ENCODE measurements at regions not wholly inside any gene's neighbourhood (a gene's known extent, or its start where the extent isn't known, plus 50 kb on each side); places are given as distances from the start of the nearest gene placed in this dataset.
"Not testable (repeated sequence)": the region's sequence is repeated elsewhere in the genome, so short reads cannot be mapped to it uniquely, and the experiment has no call there.

DNA sequence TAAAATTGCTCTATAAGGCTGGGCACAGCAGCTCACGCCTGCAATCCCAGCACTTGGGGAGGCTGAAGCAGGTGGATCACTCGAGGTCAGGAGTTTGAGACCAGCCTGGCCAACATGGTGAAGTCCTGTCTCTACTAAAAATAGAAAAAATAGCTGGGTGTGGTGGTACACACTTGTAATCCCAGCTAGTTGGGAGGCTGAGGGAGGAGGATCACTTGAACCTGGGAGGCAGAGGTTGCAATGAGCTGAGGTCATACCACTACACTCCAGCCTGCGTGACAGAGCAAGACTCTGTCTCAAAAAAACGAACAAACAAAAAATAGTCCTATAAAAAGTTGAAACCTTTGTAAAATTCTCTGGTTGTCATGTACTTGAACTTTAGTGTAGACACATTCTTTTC lies 93.0 kb upstream of the KIF26B start:
- not testable (repeated sequence) for DNase-seq (ENCODE audit: low read depth in 2 of 2)

DNA sequence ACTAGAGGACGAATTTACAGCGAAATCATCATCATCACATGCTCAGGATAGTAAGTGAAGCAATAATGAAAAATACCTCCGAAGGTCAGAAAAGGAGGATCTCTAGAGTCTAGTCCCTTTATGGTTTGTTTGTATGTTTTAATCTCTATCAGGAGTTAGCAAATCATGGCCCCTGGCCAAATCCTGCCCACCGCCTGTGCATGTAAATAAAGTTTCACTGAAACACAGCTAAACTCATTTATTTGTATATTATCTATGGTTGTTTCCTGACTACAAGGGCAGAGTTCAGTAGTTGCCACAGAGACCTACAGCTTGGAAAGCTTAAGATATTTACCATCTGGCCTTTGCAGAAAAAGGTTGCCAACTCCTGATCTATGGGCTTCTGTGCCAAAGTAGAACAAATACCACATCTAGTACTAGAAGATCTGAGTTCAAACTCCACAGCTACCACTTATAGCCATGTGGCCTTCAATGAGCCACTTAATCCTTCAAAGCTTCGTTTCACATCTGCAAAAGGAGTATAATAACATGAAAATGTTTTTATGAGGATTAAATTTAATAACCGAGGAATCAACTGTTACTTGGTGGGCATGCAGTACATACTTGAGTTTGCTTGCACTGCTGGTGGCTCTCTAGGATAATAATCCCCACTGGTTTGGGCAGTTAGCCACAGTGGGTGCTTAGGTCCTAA lies 94.0 kb upstream of the KIF26B start:
- no peak for DNase-seq (ENCODE audit: low read depth in 2 of 2)

DNA sequence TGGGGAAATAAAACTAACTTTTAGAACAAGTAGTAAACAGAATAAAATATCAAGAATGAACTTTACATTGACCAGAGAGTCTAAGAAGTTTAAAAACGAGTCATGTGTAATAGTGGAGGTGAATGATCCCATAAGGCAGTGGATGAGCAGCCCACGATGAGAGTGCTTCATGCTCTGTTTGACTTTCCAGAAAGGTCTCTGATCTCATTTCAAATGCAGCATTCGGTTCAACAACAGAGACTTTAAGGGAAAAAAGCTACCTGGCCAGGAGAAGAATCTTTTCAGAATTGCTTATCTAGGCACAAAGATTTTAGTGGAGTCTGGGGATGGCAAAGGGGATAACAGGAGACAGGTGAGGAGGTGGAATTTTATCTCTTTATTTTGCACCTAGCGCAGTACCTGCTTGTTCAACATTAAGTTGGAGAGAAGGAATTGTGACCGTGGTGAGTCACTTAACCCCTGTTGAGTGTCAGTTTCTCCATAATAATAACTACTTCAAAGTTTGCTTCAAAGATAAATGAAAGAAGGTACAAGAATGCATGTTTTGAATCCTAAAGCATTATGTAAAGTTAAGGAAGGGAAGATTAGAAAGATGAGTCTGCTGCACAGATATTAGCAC lies 94.9 kb upstream of the KIF26B start:
- DNase-seq (ENCODE audit: low read depth in 2 of 2), result no peak

DNA sequence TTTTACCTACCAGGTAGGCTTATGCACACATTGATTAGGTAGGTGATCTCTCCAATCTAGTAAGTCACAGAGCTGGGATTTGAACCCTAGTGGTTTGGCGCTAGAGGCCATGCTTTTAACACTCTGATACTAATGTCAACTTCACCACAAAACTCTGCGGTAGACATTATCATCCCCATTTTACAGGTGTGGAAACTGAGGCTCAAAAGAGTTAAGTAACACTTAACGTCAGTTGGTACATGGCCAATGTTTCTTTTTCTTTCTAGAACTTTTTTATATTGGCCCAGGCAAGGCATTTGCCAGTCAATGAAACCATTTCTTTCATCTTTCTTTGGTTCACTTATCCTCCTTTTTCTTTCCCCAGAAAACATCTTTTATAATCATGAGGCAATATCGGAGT lies 95.9 kb upstream of the KIF26B start:
- DNase-seq (ENCODE audit: low read depth in 2 of 2), result no peak

DNA sequence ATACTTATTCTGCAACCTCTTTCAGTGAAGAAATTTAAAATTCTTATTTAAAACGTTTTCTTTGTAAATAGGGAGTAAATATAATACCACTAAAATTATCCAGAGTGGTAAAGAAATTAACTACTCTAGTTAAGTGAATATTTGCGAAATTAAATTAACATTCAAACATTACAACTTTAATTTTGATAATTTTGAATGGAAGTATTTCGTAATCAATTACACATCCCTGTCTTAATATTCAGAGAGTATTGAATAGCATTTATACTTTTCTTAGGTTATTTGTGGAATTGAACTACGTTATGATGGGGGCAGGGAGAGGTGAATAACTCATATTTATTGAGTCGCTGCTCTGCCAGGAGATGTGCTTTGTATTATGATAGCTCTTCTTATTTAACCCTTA lies 96.3 kb upstream of the KIF26B start:
- no peak for DNase-seq (ENCODE audit: low read depth in 2 of 2)

DNA sequence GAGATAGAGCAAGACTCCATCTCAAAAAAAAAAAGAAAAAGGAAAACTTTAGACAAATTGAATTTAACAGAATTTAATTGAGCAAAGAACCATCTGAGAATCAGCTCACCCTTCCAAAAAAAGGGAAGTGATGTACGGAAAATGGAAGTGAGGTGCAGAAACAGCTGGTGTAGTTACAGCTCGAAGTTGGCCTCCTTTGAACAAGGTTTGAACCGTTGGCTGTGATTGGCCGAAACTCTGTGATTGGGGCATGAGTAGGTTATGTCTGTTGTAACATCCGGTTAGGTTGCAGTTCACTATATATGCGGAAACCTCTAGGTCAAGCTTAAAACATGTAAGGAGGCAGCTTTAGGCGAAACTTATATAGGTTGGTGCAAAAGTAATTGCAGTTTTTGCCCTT lies 97.9 kb upstream of the KIF26B start:
- DNase-seq (ENCODE audit: low read depth in 2 of 2), result no peak

DNA sequence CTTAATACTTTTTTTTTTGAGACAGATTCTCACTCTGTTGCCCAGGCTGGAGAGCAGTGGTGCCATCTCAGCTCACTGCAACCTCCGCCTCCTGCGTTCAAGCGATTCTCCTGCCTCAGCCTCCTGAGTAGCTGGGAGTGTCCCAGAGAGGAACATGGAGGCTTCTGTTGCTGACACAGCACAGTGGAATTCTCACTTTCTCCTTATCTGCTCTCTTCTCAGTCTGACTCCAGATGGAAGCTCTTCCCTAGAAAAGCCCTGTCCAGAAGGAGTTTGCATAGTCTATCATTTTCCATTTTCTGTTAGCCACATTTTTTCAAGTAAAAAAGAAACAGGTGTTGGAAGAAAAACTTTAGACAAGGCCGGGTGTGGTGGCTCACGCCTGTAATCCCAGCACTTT lies 98.5 kb upstream of the KIF26B start:
- not testable (repeated sequence) for DNase-seq (ENCODE audit: low read depth in 2 of 2)

DNA sequence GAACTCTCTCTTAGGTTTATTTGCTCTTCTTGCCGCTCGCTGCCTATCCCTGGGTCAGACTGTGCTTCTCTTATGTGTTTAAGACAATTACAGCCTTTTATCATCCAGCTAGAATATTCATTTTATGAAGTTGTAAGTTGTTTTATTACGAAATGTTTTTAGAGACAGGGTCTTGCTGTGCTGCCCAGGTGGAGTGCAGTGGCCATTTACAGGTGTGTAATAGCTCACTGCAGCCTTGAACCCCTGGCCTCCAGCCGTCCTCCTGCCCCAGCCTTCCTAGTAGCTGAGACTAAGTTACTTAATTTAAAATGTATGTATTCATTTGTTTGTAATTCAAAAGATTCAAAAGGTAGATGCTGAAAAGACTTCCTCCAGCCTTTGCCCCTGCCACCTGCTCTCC lies 99.0 kb upstream of the KIF26B start:
- DNase-seq (ENCODE audit: low read depth in 2 of 2), result no peak

DNA sequence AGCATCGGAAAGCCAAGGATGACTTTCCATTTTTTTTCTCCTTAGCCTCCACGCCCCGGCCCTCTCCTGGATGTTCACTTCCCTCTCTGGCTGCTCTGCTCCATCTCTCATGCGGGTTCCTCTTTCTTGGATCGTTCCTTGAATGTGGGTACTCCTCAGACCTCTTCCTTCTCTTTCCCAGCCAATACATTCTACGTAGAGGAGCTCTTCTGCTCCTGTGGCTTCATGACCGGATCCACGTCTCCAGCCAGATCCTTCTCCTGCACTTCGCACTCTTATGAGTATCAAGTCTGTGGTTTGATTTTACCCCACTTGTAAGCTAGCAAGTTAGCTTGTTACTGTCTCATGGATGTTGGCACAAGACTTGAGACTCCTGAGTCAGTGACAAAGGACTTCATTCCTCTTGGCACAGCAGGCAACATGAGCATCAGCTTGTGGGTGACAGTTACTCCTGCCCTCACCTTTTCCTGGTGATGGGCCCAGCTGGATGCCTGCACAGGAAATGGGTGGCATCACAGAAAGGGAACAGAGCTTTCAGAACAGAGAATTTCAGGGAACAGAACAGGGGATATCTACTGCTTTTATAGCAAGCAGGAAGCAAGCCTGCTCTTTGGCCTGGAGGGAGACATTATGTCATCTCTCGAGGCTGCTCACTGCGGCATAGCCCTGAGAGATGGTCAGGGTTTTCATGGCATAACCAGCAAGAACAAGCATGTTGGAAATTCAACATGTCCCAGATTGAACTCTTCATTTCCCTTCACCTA lies 100.1 kb upstream of the KIF26B start:
- no peak for DNase-seq (ENCODE audit: low read depth in 2 of 2)

DNA sequence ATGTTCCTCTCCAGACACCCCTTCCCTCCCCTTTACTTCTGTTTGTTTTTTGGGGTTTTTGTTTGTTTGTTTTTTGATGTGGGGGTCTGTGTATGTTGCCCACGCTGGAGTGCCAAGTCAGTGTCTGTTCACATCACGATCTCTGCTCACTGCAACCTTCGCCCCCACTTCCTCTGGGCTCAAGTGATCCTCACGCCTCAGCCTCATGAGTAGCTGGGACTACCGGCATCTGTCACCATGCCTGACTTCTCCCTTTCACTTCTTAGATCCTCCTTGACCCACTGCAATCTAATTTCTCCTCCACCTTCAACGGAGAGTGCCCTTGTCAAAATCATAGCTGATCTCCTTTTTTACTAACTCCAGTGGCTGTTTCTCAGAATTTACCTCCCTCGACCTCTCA lies 100.7 kb upstream of the KIF26B start:
- no peak for DNase-seq (ENCODE audit: low read depth in 2 of 2)

DNA sequence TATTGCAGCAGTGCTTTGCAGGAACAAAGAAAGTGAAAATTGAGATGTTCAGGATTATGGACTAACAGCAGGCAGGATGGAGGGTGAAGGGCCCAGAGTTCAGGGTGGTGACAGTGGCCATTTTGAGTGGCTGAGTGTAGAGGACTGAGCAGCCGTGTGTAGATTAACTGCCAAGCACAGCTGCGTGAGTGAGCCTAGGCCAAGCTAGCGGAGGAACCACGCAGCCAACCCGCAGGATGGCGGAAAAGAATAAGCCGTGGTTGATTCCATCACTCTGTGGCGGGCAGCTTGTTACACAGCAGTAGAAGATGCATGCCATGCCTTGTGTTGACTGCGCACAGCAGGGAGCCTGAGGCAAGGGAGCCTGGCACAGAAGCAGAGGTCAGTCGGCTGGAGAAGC lies 102.5 kb upstream of the KIF26B start:
- DNase-seq (ENCODE audit: low read depth in 2 of 2), result no peak

DNA sequence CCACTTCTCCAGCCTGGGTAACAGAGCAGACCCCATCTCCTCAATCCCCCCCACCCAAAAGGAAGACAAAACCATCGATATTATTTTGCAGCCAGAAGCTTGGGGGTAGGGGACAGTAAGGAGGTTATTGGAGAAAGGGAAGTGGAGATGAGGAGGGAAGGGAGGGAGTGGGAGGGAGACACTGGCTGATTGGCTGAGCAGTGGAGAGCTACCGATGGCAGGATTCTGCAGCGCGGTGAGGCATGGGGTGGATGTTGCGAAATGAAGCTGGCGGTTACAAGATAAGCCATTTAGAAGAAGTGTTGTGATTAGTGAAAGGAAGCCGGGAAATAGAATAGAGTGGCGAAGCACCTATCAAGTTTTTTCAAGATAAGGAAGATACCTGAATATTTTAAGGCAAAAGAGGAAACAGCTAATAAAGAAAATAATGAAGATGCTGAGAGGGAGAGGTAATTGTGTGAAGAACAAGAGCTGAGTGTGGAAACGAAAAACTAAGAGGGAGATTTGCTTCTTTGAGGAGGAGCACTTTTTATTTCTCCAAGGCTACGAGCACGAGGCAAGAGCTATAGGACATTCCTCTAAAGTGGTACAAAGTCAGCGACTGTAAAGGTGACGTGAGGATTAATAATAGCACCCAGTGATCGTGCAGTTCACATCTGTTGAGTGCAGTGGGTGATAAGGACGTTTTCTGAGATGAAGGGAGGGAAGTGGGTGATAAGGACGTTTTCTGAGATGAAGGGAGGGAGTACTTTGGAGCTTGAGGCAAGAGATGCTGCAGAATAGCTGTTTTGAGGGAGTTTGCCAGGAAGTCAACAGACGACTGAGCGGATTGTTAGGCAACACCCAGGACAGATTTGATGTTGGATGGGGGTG lies 103.2 kb upstream of the KIF26B start:
- no peak for DNase-seq (ENCODE audit: low read depth in 2 of 2)

DNA sequence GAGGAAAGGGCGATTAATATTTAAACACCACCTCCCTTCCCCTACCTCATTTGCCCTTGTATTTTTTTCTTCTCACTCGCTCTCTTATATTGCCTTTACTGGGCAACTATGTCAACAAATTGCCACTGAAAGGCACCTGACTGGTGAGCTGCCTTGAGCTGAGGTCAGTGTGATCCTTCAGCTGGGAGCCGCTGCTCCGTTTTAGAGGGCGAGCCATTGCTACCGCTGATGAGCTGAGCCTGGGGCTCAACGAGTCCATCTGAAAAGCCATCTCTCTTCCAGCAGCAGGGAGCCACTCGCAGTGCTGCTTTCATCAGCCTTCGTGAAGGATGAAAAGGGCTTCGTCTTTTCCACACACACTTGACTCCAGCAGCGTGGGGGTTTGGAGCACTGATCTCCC lies 108.0 kb upstream of the KIF26B start:
- no peak for DNase-seq (ENCODE audit: low read depth in 2 of 2)

DNA sequence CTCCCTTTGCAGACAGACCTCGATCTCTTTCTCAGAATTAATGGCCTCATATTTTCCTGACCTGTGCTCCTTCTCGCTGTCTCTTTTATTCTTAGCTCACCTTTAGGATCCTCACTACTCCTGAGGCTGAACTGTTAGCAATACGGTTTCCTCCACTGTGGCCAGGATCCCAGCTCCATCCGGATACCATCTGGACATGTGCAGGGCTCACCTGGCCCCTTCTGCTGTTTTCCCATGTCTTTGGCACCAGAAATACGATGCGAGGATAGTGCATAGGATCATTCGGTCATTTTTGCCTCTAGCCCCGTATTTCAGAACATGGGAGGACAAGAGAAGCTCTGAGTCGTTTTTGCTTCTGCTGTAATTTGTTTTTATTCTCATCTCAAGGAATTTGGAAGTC lies 108.5 kb upstream of the KIF26B start:
- no peak for DNase-seq (ENCODE audit: low read depth in 2 of 2)

DNA sequence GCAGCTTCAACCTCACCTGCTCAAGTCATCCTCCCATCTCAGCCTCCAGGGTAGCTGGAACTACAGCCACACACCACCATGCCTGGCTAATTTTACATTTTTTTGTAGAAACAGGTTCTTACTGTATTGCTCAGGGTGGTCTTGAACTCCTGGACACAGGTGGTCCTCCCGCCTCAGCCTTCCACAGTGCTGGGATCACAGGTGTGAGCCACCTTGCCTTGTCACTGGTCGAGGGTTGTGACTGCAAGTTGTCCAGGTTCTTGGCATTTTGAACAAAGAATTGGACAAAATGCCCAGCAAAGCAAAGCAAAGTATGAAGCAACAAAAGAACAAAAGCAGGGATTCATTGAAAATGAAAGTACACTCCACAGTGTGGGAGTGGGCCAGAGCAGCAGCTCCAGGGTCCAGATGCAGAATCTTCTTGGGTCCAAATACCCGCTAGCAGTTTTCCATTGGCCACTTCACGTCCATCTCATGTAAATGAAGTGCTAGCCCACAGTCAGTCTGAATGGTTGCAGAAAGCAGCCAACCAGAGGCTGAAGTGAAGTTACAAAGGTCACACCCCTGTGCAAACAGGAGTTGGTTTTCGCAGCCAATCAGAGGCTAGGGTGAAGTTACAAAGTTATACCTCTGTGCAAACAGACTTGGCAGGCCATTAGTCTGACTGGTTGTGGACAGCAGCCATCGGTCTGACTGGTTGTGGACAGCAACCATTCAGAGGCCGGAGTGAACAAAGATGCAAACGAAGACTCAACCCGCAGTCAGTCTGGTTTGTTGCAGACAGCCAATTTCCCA lies 109.5 kb upstream of the KIF26B start:
- DNase-seq (ENCODE audit: low read depth in 2 of 2), result no peak

DNA sequence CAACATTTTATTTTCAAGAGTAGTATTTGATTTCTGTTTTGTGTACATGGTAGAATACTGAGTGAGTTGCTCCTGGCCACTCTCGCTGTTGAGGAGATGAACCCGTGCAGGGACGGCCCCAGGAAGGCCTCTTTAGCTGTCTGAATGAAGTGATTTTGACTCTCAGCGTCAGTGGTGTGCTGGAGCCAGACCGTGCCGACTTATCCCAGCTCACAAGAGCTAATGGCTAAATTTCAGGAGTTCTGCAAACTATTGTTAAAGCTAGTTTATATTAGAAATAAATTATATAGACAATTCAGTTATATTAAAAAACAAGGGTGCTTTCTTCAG lies 111.2 kb upstream of the KIF26B start:
- DNase-seq (ENCODE audit: low read depth in 2 of 2), result no peak

DNA sequence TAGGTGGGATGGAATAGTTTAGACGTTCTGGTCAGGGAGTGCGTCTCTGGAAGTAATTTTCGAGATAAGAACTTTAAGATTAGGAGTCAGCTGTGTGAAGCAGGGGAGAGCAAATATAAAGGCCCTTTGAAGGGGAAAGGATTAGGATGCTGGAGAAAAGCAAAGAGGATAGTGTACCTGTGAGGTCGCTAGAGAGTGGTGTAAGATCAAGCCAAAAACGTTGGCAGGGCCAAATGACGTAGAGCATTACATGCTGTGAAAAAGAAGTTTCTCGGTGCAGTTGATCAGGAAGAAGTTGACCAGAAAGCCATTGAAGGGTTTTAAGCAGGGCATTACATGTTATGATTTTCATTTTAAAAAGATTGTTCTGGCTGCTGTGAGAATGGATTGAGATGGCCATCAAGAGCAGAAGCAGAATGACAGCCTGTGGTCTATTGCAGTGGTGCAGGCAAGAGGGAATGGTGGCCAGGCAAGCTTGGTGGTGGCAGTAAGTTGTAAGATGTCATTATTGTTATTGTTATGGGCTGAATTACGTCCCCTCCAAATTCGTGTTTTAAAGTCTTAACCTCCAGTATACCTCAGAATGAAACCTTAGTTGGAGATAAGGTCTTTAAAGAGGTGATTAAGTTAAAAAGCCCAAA lies 113.6 kb upstream of the KIF26B start:
- DNase-seq (ENCODE audit: low read depth in 2 of 2), result no peak

DNA sequence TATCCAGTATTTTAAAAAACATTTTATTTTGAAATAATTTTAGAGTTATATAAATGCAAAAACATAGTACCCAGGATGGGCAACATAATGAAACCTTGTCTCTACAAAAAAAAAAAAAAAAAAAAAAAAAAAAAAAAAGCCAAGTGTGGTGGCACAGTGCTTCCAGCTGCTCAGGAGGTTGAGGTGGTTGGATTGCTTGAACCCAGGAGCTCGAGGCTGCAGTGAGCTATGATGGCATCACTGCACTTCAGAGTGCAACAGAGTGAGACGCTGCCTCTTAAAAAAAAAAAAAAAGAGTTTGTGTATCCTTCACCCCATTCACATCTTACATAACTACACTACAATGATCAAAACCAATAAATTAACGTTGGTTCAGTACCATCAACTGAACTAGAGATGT lies 115.6 kb upstream of the KIF26B start:
- DNase-seq (ENCODE audit: low read depth in 2 of 2), result no peak

DNA sequence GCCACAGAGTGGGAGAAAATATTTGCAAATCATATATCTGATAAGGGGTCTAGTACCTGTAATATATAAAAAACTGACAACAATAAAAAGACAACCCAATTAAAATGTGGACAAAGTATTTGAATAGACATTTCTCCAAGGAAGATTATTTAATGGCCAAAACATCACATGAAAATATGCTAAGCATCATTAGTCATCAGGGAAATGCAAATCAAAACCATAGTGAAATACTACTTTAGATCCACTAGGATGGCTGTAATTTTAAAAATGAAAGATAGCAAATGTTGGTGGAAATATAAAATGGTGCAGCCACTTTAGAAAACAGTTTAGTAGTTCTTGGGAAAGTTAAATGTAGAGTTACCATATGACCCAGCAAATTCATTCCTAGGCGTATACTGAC lies 118.7 kb upstream of the KIF26B start:
- DNase-seq (ENCODE audit: low read depth in 2 of 2), result no peak

DNA sequence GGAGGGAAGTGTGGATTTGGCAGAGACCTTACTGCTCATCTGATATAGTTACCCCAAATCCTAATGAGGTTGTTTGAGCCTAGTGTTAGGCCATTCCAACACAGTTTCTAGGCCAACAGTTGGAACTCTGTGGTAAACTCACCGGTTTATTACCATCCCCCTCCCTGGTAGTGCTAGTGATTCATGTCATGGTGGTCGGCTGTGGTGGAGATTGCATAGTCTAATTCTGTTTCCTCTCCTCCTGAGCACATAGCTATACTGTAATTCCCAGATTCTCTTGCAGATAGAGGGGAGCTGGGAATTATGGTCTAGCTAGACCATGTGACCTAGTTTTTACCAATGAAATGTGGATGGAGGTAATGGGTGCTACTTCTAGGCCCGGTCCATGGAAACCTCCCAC lies 123.7 kb upstream of the KIF26B start:
- no peak for DNase-seq (ENCODE audit: low read depth in 2 of 2)

DNA sequence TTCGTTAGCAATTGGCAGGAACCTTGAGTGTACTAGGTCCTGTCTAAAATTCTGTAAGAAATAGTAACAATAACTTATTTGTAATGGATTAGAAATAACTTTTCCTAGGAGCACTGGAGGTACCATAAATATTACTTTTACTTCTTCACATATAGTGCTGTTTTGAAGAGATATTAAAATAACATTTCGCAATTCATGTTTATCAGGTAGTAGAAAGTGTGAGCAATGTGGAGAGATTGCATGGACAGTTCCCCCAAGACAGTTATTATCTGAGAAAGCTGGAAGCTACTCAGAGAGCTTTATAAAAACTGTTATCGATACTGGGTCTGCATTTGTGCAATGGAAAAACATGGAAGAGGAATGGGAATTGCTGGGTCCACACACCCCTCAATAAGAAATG lies 128.5 kb upstream of the KIF26B start:
- no peak for DNase-seq (ENCODE audit: low read depth in 2 of 2)
